M059J (cell line): ENCODE measurements at regions not wholly inside any gene's neighbourhood (a gene's known extent, or its start where the extent isn't known, plus 50 kb on each side); places are given as distances from the start of the nearest gene placed in this dataset.
"Not testable (repeated sequence)": the region's sequence is repeated elsewhere in the genome, so short reads cannot be mapped to it uniquely, and the experiment has no call there.

Source experiments
- DNase-seq: peaks from one replicate; pipeline ENCODE4 v3.0.0-alpha.2; 2012; ENCODE audit warnings: low read depth

DNA sequence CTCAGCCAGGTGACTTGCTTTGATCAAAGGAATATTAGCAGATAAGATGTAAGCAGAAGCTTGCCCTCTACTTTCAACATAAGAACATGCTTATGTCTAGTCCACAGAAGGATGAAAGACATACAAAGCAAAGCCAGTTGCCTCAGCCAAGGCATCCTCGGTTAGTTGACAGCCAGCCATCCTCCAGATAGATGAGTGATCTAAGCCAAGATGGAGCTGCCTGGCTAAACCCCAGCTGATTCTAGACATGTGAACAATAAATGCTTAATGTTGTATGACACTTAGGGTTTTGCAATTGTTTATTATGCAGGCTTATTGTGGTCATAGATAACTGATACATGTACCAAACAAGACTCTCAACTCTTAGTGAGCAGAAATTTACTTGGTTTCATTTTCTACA is 157.6 kb upstream of the TMTC2 start:
- no peak for DNase-seq

DNA sequence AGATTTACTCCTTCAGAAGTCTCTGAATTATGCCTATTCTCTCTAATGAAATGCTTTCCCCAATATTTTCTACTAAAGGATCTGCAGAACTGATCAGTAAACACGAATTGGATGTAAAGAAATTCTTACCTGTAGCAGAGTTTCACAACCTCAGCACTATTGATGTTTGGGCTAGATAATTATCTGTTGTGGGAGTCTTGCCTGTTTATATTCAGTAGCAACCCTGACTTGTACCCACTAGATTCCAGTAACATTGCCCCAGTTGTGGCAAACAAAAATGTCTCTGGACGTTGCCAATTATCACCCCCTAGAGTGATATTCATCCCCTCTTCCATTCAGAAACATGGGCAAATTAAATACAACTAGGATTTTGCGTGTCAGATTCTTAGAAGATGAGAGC is 156.8 kb upstream of the TMTC2 start:
- DNase-seq: no peak

DNA sequence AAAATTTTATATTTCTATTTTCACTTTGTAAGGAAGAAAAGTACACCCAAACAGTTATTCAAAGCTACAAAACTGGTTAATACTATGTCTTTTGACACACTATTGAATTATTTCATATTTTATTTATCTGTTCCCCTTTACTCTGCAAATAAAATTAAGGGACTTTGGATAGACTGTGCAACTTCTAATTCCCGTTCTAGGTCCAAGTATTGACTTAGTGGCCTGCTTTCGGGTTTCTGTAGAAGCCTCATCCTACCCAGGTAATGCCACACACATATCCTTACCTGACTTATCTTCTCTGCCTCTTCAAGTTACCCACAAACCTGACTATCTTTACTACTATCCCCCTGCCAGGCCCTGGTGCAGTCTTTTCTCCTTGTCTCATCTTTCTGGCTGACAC is 156.3 kb upstream of the TMTC2 start:
- DNase-seq: no peak

DNA sequence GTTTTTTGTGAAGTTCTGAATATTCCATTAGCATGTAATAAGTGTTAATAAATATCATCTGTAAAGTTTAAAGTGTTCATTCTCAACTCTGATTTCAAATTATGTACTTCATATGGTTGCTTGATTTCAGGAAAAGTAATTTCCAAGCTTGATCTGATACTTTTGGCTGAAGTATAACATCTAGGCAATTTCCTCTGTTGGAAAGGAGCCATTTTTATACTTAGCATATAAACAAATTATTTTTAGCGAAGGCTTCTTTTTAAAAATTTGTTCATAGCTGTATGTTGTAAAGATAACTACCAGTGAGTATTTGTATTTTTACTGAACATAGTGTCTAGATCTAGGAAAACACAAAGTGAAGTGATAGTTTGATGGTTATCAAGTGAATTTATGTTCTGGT is 153.4 kb upstream of the TMTC2 start:
- no peak for DNase-seq

DNA sequence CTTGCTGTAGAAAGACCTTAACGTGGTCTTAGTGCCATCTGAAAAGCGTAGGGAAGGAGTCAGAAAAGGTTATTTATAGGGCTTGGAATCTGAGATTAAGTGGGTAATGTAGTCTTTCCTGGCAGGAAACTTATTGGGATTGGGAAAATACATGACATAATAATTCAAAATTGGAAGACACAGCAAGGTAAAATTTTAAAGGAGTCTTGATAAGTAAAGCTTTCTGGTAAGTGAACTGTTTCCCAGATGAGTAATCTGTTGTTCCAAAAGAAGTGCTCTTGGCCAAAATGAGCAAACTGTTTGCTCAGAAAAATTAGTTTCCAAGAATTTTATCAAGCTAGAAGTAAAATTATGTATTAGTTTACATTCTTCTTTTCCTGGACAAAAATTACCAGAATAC is 149.3 kb upstream of the TMTC2 start:
- no peak for DNase-seq

DNA sequence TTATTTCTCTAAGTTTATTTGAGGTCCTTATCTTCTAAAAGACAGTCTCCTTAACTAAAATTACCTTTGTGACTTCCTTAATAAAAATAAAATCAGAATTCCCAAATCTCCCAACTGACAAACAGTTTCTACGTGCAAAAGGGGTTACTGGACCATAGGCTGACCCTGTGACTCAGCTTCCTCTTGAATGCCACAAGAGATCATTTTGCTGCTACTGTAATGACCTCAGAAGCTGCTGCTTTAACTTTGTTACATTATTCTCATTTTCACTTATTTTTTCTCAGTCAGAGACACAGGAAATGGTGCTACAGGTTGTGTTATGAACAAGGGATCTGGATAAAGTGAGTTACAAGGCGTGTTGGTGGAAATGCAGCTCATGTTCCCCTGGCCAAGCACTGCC is 132.2 kb upstream of the TMTC2 start:
- peak; percentile 7 for DNase-seq

DNA sequence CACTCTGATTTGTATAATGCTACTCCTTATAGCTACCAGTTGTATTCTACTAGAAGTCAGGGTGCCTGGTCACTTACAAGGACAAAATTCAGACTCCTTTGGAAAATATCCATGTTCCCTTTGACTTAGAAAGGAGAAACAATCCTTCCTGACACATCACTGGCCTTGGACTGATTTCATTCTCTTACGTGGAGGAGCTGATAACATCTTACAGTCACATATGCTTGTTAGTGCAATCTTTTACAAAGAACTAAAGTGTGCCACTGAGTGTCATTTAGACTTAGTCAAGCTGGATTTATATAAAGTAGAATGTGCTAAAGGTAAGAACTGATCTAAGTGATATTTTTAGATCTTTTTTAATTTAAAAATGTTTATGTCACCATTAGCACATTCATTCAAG is 131.0 kb upstream of the TMTC2 start:
- DNase-seq: peak; percentile 1

DNA sequence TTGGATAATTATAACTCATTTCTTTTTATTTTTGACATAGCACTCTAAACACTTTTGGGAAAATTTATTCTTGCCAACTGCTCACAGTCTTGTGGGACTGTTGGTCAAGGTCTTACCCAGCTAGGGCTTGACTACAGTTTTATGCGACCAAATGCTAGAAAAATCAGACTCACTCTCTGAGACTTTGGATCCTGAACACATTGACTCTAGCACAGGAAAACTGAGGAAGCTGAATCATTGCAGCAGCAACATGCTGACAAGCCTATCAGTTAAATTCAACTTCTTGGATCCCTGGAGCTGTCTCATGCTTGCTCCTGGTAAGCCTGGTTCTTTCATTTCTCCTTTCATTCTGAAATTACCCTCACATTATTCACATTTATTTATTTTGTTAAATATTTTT is 120.7 kb upstream of the TMTC2 start:
- no peak for DNase-seq

DNA sequence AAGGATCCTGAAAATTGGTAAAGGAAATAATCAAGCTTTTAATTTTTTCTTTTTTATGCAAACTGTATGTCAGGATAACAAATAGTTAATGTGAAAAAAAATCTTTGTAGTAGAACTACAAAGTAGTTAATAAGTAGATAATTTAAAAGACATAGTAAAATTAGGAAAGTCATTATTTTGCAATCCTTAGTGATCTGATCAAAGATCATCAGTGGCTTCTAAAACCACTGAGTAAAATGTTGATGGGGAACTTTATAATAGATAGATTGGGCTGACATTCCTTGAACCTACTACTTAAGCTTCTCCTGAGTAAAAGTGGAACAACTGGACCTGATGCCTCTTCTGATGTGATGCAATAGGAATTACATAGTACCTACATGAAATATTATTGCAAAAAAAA is 119.0 kb upstream of the TMTC2 start:
- DNase-seq: no peak

DNA sequence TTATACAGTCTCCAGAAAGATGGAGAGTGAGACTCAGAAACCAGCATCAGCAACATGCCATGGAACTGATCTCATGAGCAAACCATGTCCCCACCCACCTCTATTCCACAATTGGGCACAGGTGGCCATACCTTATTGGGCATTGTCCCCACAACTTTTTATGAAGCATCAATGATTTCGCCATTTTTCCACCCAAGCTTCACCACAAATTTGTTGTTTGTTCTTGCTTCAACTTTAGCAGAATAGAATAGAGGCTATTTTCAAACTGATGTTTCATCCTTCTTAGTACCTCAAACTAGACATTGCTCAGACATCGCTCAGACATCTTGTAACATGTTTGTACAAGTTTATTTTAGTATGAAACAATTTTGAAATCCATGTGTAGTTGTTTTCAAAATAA is 112.5 kb upstream of the TMTC2 start:
- DNase-seq: no peak

DNA sequence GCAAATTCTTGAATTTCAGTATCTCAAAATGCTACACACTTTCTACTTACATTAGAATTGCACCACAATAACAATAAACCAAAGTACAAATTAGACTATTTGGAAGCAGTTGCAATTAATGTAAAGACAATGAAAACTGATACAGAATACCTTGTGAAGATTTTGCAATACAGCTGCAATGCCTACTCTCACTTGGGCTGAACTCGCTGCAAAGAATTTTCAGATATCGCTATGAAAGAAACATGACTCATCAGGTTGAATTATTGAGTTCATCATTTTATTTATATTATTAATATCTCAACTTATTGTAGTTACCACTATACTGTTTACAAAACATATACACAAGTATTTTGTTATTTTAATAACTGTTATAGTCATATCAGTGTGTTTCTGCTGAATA is 108.0 kb upstream of the TMTC2 start:
- no peak for DNase-seq

DNA sequence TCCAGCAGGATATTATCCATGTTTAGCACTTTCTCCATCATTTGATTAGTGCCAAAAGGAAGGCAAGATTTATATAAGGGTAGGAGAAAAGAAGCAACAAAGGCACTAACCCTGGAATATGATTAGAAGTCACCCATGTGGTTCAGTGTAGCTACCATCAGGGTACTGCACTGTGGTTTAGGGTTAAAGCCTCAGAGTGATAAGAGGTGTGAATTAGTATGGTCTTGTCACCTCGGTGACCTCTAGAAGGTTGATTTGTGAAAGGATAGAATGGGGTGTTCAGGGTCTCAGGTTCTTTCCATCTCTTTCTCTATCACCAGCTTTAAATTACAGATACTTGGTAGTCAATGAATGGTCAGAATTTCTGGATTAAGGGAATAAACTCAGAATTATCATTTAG is 103.0 kb upstream of the TMTC2 start:
- DNase-seq: no peak

DNA sequence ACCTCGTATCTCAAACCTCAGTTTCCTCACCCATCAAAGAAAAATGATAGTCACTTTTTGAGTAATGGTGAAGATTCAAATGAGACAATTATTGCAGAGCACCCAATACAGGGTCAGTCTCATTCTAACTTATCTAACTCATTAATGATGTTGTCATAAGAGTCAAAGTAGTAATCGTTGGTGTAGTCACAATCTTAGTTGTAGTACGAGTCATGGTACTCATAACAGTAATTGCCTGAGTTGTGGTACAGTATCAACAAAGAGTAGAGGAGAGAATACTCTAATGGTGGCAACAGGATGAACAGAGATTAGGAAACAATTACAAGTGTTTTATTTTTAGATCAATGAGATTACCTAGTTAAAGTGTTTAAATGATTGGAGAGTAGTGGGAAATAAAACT is 93.6 kb upstream of the TMTC2 start:
- no peak for DNase-seq

DNA sequence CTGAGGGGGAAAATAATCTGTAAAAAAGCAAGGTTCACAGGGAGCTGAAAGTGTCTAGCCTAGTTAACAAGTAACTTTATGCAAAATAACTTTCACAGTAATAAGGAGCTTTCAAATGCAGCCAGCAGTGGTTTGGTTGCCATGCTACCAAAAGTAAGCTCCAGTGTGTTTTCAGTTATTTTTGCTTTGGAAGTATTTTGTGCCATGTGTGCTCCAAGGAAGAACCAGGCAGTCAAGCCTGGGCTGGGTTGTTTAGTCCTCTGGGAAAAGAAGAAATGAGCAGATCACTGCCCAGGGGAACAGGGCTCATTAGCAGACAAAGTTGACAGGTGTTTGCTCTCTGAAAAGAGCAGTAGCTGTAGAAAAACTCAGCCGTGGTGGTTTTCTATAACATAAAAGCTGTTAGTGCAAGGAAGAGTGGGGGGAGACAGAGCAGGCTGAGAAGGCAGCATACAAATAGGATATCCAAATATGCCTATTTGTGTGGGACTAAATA is 92.8 kb upstream of the TMTC2 start:
- no peak for DNase-seq

DNA sequence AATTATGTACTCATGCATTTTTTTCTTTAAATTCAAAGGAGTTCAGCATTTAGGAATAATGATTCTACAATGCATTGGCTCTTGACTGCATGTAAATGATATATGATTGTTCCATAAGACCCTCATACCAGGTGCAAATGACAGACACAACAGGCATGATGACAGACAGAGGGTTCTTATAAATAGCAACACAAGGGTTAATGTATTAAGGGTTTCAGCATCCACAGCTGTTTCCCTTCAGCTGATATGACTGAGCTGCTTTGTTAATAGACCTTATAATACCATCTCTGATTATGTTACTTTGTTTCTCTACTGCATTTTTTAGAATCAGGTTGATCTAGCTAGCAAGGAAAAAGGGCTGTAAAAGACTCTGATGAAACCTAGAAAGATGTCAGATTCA is 90.8 kb upstream of the TMTC2 start:
- DNase-seq: no peak

DNA sequence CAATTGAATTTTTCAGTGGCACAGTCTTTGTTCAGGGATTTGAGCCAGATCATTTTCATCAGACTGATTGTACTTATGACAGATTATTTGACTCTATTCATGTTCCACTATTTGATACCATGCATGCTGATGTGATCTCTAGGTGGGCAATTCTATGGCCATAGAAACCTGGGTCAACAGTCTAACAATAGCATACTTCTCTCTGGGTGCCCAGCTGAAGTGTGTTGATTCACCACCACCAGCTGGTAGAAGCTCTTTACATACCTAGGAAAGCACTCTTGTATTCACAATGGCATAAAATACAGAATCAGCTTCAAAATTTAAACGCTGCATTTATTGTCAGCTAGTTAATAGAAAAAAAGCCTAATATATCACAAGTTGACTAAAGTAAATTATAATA is 90.2 kb upstream of the TMTC2 start:
- no peak for DNase-seq

DNA sequence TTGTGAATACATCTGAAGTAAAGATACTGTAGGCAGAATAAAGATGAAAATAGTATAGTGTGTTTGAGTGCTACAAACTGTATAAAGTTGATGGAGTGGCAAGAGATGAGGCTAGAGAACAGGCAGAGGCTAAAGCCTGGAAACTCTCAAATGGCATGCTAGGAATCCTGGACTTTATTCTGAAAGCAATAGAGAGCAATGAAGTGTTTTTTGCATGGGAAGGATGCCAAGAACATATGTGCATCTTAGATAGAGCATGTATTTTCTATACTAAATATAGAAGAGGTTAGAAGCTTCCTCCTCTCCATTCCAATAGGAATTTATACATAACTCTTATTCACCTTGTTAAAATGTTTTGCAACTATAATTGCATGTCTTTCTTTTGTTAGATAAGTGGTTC is 86.3 kb upstream of the TMTC2 start:
- DNase-seq: no peak

DNA sequence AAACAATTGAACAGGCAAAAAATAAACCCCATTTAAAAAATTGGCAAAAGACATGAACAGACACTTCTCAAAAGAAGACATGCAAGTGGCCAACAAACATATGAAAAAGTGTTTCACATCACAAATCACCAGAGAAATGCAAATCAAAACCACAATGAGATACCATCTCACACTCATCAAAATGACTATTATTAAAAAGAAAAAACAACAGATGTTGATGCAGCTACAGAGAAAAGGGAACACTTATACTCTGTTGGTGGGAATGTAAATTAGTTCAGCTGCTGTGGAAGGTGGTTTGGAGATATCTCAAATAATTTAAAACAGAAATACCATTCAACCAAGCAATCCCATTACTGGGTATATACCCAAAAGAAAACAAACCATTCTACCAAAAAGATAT is 83.1 kb upstream of the TMTC2 start:
- DNase-seq: not testable (repeated sequence)

DNA sequence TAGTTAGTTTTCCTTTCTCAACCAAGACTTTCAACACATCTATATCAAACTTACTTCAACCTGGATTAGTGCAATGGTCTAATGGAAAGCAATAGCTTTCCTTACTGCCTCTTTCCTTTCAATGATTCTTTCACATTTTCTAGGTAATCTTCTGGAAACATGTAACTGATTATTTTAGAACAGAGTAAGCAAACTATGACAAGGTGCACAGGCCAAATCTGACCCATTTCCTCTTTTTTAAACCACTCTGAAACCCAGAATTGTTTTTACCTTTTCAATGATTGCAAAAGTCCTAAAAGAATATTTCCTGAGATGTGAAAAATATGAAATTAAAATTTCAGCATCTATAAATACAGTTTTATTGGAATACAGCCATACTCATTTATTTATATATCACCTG is 81.6 kb upstream of the TMTC2 start:
- DNase-seq: no peak

DNA sequence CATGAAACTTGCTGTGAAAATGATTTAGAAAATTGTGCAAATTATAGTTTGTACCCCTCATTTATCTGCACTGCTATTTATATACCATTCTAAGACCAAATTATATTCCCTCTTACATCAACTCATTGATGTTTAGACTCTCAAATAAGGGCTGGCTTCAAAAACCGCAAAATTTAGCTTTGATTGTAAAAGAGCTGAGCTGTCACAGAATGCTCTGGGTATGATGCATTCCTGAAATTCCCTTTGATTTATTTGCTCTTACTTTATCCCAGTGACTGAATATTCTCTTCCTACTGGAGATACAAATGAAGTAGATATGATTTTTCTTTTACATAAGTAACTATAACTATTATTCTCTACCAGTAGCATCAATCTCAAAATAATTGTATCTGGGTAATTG is 78.0 kb upstream of the TMTC2 start:
- peak; percentile 8 for DNase-seq

DNA sequence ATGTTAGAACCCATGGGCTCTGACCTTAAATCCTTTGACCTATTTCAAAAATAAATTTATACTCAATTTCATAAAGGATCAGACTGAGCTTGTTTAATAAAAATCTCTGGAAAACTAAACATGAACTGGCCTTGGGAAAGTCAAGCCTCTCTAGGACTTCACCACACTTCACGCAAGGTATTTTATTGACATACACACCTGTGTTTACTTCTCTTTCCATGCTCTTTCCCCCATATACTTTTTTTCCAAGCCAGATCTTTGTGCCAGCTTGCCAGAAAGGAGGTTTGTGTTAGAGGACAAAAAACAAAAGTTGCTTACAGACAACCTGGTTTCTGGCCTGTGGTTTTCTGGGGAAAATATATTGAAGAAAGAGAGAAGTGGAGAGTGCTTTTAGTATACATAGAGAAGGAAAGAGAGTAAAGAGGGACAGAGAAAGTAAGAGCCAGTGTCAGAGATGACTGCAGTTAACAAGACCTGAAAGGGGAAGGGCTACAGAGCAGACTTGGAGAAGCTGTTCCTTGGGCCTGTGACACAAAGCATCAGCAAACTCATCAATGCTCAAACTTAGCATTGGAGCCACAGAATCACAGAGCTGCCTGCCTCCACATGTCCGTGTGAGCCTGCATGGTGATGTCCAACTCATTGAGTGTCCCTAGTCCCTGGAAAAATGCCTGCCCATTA is 77.3 kb upstream of the TMTC2 start:
- DNase-seq: no peak

DNA sequence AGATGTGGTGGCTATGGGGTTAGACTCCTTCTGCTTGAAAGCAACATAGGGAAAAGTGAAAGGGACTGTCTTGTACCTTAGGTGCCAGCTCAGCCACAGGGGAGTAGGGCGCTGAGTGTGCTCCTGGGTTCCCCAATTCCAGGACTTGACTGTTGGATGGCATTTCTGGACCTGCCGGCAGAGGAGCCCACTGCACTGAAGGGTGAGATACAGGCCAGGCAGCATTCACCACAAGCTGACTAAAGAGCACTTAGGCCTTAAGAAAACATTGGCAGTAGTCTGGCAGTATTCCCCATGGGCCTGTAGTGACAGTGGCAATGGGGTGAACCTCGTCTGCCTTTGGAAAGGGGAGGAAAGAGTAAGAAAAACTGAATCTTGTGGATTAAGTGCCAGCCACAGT is 67.1 kb upstream of the TMTC2 start:
- no peak for DNase-seq

DNA sequence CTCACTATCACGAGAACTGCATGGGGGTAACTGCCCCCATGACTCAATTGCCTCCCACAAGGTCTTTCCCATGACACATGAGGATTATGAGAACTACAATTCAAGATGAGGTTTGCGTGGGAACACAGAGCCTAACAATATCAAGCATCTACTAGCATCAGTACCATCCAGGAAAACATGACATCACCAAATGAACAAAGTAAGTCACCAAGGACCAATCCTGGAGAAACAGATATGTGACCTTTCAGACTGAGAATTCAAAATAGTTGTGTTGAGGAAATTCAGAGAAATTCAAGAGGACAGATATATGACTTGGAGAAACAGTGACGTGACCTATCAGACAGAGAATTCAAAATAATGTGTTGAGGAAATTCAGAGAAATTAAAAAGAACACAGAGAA is 65.8 kb upstream of the TMTC2 start:
- no peak for DNase-seq

DNA sequence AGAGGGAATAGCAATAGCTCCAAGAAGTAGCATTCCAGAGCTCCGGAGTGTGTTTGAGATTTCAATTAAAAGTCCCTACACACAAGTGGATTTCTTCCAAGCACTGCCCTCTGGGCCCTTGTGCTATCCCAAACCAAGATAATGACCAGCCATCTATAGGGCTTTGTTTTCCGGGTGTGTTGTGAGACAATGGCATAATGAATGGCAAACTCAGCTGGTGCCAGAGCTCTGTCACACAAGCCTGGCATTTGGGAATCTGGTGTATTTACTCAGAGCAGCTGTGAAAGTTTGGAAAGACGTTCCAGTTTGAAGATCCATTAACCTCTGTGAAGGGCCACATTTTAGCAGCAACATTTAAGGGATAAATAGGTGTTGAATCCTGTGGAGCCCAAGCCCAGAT is 61.2 kb upstream of the TMTC2 start:
- DNase-seq: no peak

DNA sequence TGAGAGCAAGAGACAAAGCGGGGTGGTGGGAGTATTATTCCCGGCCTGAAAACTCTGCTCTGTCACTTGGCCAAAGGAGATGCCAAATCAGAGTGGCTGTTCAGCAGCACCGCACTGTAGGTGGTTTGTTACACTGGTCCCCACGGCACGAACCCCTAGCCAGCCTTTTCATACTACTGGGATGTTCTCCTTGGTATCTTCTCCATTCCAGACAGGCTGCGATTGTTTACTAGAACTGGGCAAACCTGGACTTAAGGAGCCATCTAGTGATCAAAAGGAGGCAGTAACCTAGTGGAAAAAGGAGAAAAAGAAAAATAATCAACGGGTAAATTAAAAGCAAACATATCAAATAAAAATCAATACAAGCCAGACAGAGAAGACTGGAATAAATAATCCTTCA is 58.9 kb upstream of the TMTC2 start:
- DNase-seq: no peak
